NCI-H2196 (cell line): ENCODE measurements at regions not wholly inside any gene's neighbourhood (a gene's known extent, or its start where the extent isn't known, plus 50 kb on each side); places are given as distances from the start of the nearest gene placed in this dataset.
"Not testable (repeated sequence)": the region's sequence is repeated elsewhere in the genome, so short reads cannot be mapped to it uniquely, and the experiment has no call there.

Experiments
- DNase-seq: peaks from one replicate; lab custom pipeline; 2025; ENCODE audit not compliant: unreplicated experiment; lab: John Stamatoyannopoulos, UW

DNA sequence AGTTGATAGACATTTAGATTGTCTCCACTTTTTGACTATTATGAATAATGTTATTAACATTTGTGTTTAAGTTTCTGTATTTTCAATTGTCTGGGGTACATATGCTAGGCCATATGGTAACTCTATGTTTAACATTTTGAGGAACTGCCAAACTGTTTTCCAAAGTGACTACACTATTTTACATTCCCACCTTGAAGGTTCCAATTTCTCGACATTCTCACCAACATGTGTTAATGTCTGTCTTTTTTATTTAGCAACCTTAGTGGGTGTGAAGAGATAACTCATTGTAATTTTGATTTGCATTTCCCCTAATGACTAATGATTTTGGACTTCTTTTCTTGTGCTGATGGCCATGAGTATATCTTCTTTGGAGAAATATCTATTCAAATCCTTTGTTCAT, 832.4 kb downstream of the DNAJB9 start:
- DNase-seq: no peak

DNA sequence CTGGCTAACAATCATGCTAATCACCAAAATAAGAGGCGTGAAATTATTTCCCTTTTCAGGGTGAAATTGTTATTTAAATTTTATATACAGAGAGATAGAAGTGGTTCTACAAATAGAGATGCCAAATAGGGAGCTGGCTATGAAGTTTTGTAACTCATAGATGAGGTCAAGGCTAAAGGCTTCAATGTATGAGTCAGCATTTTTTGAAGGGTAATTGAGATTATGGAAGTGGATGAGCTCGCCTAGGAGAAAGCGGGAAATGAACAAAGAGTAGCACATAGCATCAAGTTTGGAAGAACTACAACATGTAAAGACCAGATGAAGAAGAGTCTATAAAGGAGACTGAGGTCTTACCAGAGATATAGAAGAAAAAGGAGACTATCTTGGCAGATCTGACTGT, 838.1 kb downstream of the DNAJB9 start:
- DNase-seq: no peak

DNA sequence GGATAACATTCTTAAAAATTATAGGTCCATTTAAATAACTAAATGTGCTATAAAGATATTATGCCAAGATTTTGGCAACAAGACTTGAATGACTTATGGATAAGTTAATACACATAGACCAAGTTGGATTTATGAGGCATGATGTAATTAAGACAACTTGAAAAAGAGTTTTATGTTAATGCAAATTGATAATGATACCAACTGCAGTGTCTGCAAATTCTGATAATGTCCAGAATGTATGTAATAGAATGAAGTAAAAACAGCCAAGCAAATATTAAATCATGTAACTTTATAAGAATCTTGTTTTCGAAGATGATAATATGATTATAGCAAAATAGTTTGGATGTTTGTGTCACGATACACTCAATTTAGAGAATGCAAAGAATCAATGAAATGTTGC, 868.3 kb downstream of the DNAJB9 start:
- DNase-seq: no peak

DNA sequence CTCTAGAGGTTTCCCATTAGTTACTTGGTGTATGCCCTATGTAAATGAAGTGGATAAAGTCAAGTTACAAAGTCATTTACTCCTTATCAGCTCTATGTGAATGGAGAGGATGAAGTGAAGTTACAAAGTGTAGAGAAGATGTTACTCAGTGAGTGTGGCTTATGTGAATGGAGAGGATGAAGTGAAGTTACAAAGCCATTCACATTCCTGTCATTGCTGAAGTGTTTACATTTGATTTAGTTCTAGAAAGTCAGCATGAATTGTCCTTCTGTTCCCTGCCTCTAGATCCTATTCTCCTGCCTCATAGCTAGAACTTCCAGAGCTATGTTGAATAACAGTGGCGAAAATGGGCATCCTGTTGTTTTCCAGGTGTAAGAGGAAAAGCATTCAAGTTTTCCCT, 880.1 kb downstream of the DNAJB9 start:
- DNase-seq: no peak

DNA sequence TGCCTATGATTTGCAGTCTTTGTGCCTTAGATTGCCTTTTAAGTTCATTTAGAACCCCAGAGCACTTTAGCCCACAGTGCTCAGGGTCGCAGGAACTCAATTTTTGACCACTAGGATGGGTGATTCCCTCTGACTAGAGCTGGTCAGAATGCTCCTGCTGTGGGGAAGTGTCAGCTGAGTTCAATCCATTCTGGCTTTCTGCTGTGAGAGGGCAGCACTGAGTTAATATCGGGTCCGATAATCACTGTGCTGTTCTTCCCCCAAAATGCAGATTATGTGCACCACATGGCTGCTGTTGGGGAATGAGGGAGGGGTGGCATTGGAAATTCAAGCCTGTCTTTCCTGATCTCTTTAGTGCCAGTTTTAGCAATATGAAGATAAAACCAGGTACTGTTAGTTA, 886.4 kb downstream of the DNAJB9 start:
- DNase-seq: no peak

DNA sequence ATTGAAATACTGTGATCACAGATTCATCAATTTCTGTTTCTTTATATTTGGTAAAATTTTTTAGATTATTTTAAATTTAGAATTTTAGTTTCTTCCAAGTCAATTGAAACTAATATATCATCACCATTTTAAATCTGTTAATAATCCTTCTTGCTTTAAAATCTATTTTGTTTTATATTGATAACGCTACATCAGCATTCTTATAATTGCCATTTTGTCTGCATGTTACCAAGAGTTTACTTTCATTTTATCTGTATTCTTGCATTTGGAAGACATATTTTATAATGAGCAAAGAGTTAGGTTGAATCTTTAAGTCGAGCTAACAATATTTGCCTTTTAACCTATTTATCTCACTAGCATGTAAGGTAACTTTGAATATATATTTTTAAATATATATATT, 890.6 kb downstream of the DNAJB9 start:
- no peak for DNase-seq

DNA sequence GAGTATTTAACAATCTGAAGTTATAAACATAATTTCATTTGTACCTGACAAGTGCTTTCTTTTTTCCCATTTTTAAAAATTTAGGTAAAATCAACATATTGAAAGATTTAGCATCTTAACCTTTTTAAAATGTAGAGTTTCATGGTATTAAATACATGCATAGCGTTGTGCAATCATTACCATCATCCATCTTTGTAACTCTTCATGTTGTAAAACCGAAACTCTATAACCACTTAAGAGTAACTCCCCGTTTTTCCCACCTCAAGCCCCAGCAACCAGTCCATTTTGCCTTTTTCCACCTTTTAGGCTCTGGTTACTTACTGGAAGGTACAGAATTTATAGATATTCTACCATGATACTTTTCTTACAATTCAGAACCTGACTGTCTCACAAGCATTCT, 892.5 kb downstream of the DNAJB9 start:
- DNase-seq: no peak

DNA sequence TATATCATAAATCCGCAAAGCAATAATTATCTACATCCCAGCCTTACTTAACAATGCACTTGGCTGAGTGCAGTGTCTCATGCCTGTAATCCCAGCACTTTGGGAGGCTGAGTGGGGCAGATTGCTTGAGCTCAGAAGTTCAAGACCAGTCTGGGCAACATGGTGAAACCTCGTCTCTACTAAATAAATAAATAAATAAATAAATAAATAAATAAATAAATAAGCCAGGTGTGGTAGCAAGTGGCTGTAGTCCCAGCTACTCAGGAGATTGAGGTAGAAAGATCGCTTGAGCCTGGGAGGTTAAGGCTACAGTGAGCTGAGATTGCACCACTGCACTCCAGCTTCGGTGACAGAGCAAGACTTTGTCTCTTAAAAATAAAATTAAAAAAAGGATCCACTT, 898.1 kb downstream of the DNAJB9 start:
- not testable (repeated sequence) for DNase-seq

DNA sequence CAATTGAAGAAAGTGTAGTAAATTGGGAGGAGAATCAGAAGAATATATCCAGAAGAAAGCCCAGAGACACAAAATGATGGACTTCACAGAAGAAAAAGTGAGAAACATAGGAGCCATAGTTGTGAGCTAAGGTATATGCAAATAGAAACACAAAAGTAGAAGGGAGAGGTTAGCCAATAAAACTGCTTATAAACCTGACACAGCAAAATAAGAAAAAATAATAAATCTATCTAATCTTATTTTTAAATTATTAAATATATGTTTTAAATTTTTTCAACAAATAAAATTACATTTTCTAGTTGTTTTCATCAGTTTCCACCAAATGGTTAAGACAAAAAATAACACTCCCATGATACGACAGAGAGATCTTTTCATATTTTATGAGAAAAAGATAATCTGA, 903.5 kb downstream of the DNAJB9 start:
- no peak for DNase-seq

DNA sequence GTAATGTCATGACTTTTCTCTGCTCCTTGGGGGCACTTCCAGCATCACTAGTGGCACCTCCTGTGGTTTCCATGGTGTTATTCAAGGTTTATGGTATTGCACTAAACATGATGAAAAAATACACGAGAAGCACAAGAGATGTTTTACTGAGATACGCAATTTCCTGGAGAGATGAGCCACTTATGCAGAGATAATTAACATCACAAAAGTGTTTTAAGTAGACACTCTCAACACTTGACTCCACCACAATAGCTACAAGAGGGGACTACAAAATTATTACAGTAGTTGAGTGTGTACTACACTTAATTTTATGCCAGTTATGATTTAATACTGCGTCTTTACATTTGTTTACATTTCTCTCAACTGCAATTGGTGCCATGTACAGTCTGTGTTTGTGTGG, 906.7 kb downstream of the DNAJB9 start:
- no peak for DNase-seq

DNA sequence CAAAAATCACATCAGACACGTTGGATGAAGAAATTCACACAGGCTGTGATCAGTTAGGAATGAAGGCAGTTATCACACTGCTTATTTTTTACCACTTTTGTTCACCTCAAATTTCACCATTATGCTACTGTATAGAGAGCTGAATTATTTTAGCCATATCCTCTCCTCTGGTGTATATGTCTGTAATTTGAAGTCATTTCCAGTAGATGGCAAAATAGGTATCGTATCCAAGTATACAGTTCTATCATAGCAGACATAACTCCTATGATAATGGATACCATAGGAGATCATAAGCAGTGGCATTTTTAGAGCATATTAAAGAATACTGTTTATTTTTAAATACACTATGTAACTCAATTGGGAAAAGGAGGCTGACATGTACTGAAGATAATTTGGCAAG, 909.7 kb downstream of the DNAJB9 start:
- DNase-seq: no peak

DNA sequence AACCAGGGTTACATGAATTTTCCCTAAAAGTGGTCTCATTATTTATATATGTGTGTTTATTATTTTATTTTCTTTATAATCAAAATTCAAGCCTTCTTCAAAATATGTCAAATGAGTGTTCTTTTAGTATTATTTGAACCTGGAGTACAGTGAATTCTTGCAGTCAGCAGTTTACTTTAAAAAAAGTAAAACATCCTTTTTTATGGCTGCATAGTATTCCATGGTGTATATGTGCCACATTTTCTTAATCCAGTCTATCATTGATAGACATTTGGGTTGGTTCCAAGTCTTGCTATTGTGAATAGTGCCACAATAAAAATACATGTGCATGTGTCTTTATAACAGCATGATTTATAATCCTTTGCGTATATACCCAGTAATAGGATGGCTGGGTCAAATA, 920.9 kb downstream of the DNAJB9 start:
- not testable (repeated sequence) for DNase-seq

DNA sequence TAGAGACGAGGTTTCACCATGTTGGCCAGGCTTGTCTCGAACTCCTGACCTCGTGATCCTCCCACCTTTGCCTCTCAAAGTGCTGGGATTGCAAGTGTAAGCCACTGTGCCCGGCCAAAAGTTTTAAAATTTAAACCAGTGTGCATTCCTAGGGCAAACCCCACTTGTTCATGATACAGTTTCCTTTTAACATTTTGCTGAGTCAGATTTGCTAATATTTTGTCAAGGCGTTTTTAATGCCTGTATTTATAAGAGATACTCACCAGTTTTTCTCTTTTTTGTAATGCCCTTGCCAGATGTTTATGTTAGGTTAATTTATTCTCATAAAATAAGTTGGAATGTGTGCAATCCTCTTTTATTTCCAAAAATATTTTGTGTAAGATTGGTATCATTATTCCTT, 927.4 kb downstream of the DNAJB9 start:
- DNase-seq: no peak

DNA sequence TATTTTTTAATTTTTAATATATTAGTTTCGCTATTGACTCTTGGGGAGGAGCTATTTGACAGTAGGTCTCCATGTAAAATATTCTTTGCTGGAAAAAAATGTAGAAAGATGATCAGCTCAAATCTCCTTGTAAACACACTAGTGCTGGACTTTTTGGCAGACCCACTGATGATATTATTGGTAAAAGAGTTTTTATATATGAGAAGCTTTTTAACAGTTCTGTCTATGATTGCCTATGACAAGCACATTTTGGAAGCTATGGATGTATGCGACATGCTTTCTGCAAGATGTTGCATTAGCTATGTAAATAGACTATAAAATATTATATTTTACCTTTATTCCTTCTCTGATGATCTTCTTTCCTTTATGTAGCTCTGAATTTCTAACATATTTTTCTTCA, 928.5 kb downstream of the DNAJB9 start:
- DNase-seq: no peak

DNA sequence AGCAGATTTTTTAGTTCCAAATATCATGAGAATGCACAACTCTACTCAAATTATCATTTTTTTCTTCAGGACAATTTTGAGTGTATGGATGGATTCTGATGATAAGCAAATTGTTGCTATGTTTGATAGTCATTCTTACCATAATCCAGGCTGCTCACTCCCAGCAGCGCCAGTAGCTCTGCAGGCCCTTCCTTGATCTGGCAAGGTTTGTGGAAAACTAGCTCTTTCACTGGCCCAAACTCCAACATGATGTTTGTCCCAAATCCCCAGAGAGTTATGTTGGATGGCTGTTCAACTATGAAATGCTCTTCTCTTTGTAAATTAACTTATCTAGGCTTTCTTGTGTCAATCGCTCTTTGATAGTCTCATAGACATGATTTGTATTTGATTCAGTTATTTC, 933.7 kb downstream of the DNAJB9 start:
- no peak for DNase-seq

DNA sequence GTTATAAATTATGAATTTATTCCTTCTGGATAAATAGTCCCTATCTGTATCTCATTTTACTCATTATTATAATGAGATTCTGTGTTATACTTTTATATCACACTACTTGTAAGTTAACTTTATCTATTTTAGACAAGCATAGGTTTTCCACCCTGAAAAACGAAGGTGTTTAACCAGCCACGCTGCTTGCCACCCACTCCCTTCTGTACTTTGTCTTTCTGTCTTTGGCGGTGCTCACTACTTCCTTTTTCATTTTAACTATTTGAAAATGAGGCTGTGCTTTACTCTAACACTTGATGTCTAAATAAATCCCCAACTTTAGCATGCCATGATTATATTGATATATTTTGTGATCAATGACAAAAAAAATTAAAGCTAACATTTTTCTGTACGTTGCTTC, 952.9 kb downstream of the DNAJB9 start:
- DNase-seq: no peak

DNA sequence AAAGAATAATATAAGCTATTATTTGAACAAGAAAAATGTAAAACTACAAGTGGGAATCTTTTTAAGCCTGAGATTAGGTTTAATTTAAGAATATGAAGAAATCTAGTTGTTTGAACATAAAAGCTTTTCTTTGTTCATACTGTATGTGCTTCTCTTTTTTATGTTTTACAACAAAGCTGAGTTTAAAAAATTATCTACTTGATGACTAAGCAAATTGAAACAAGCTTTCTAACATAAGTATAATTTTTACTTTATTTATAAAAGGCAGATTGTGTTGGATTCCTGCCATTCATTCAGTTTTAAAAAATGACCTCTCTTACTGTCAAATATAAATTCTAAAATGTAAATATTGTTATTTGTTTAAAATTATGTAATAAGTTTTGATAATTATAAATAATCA, 958.2 kb downstream of the DNAJB9 start:
- no peak for DNase-seq

DNA sequence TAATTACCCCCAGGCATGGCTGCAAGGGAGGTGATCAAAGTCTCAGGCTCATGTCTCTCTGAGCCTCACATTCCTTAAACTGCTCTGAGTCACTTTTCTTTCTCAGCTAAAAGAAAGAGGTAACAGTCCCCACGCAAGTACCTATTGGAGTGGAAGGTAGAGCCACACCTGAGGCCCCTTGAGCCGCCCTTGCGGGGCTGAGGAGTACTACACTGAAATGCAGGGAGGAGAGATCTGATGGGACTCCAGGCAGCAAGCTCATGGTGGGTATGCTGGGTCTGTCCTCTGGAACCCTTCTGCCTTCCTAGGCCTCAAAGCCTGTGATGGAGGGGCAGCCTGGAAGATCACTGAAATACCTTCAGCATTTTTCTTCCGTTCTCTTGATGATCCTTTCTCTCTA, 960.0 kb downstream of the DNAJB9 start:
- DNase-seq: no peak

DNA sequence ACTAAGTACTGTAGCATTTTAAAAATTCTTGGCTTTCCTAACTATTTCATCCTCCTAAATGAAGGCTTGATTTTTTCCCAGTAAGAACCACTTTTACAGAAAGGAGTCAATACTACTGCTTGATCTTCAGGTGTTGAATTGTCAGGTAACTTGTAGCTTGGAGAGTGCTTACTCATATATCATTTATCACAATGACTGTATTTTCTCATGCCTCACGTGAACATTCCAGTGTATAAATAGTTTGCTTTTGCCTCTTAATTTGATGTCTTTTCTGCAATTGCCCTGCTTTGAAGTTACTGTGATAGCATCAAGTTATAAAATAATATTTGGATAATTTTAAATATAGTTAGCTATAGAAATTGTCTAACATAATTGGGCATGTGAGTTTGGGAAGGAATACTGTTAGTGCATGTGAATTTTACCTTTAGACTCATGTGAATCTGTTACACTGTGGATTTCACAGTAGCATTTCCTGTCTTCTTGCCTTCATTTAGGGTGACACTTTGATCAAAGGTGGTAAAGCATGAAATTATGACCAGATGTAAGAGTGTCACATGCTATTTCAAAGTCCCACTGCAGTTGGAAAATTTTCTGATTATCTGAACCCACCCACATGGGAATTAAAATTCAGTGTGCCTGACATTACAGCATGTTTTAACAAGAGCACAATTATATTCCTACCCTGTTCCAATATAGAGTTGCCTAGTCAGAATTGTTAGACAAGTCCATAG, 962.8 kb downstream of the DNAJB9 start:
- DNase-seq: no peak

DNA sequence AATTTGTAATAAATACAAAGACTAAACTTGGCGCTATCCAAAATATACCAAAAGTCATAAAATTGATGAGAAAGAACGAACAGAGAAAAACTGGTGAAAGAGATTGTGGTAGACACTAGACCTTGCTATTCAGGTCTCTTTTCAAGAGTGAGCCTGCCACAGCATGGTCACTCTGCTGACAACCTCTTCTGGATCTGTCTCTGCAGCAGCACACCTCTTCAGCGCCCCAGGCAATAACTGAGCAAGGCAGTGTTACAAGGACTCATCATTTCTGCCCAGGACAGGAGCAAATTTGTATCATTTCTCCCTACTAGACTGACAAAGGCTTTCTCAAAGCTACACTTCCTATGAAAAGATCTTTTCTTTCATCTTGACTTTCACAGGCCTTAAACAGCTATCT, 976.0 kb downstream of the DNAJB9 start:
- no peak for DNase-seq

DNA sequence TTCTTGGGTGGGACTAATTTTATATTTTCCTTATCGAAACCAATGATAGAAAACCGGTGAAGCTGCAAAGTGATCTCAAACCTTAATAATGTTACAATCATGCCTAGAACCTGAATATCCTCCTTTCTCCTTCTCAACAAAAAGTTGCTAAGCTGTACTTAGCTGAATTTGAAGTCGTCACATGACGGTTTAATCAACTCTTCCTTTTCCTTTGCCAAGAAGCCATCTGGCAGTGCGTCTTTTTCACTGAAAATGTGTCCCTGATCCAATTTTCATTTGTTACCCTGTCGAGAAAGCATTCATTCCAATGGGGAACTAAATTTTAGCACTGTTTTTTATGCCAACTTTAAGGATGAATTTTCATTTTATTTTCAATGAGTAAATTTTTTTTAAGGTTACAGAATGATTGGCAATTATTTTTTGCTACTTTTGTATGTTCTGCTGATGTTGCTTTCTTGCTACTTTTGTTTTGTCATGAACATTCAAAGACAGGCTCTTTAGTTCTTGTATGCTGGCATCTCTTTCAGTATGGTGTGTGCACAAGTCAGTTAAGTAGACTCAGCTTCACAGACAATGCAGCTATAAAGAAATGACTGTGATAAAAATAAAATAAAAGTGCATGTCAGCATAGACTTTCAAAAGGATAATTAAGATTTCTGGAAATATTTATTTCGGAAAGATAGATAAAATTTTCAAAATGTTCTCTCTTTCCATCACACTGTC, 980.0 kb downstream of the DNAJB9 start:
- no peak for DNase-seq

DNA sequence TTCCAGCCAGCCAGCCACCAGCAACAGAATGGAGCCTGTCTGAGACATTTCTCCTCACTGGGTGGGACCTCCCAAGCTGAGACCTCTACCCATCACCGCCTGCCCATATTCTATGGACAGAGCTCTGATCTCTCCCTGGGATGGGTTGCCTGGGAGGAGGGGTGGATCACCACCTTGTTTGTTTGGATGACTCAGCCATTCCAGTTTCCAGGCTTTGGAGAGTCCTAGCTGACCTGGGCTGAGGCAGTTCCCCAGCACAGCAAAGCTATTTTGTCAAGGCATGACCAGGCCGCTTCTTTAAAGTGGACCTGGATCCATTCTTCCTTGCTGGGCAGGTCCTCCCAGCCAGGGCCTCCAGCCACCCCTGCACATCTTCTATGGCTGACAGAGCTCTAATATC, 982.3 kb downstream of the DNAJB9 start:
- DNase-seq: no peak

DNA sequence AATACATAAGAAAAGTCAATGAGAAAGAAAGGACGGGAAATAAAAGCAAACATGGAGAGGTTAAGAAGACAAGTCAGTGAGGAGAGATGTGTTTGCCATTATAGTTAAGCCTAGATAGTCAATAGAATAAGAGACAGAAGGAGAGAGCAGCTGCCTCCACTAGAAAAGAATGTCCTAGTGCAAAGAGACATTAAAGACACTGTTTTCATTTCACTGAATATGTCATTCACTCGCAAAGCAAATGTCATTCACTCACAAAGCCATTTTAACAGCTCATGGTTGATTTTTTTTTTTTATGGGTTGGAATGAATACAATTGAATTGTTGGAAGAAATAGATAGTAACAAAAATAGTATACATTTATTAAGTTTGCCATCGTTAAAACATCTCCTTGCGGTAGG, 1007.6 kb downstream of the DNAJB9 start:
- DNase-seq: no peak
